GM12874 (cell line): ENCODE measurements at regions not wholly inside any gene's neighbourhood (a gene's known extent, or its start where the extent isn't known, plus 50 kb on each side); places are given as distances from the start of the nearest gene placed in this dataset.

ENCODE experiments used
- TF ChIP-seq, protein P1 (sequence below): IDR thresholded peaks from 2 replicates; pipeline ENCODE4 v1.5.1; 2011; ENCODE audit warnings: low read depth, mild to moderate bottlenecking, control low read depth, low read length, moderate library complexity; ENCODE audit not compliant: insufficient read depth

DNA sequence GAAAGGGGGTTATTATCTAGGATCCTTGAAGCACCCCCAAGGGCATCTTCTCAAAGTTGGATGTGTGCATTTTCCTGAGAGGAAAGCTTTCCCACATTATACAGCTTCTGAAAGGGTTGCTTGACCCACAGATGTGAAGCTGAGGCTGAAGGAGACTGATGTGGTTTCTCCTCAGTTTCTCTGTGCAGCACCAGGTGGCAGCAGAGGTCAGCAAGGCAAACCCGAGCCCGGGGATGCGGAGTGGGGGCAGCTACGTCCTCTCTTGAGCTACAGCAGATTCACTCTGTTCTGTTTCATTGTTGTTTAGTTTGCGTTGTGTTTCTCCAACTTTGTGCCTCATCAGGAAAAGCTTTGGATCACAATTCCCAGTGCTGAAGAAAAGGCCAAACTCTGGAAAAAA, 183.7 kb downstream of the OR4F29 start:
- TF ChIP-seq, protein P1, sequence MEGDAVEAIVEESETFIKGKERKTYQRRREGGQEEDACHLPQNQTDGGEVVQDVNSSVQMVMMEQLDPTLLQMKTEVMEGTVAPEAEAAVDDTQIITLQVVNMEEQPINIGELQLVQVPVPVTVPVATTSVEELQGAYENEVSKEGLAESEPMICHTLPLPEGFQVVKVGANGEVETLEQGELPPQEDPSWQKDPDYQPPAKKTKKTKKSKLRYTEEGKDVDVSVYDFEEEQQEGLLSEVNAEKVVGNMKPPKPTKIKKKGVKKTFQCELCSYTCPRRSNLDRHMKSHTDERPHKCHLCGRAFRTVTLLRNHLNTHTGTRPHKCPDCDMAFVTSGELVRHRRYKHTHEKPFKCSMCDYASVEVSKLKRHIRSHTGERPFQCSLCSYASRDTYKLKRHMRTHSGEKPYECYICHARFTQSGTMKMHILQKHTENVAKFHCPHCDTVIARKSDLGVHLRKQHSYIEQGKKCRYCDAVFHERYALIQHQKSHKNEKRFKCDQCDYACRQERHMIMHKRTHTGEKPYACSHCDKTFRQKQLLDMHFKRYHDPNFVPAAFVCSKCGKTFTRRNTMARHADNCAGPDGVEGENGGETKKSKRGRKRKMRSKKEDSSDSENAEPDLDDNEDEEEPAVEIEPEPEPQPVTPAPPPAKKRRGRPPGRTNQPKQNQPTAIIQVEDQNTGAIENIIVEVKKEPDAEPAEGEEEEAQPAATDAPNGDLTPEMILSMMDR: peak; percentile 47
